T-helper 1 cell treated with Interleukin-12 subunit alpha and Interleukin-12 subunit beta and Interleukin-4 antibody, amounts not matched to agents 30 ng/mL and 1 ng/mL, for 36 hours (primary cell): ENCODE measurements at regions not wholly inside any gene's neighbourhood (a gene's known extent, or its start where the extent isn't known, plus 50 kb on each side); places are given as distances from the start of the nearest gene placed in this dataset.
"Not testable (repeated sequence)": the region's sequence is repeated elsewhere in the genome, so short reads cannot be mapped to it uniquely, and the experiment has no call there.

Experiments
- intact Hi-C: fragments of 100-400 bp; cut with micrococcal nuclease; formaldehyde crosslinking; loops from one replicate; pipeline ENCODE4 v1.15.1; 2024

- intact Hi-C loops, result no loop called here
Measured at GRCh38 chr16:47865337-47865855, 290.4 kb downstream of the ABCC12 start.

DNA sequence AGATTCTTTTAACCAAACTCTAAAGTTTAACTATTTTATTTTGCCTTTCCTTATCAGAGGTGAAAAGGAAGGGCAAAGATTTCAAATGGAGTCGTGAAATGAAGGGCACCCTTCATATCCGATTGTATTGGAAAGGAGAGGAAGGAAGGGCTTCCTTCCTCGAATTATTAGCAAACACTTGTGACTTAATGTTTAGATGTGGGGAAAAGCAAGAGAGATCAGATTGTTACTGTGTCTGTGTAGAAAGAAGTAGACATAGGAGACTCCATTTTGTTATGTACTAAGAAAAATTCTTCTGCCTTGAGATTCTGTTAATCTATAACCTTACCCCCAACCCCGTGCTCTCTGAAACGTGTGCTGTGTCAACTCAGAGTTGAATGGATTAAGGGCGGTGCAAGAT lies 291.5 kb downstream of the ABCC12 start:
- intact Hi-C loops, result not testable (repeated sequence)

DNA sequence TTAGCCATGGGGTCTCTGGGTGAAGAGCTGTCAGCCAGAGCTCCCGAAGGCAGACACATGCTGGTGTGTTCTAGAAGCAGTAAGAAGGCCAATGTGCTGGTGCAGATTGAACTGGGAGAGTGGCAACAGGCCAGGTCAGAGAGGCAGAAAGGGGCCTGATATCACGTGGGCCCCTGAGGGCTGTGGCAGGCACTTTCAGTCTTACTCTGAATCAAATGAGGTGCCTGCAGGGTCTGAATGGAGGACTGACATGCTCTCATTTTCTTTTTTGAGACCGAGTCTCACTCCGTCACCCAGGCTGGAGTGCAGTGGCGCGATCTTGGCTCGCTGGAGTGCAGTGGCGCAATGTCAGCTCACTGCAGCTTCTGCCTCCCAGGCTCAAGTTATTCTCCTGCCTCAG lies 293.8 kb downstream of the ABCC12 start:
- intact Hi-C loops, result no loop called here

GRCh38 chr16:47858333-47858982 lies 297.3 kb downstream of the ABCC12 start:
- intact Hi-C loops, result no loop called here

DNA sequence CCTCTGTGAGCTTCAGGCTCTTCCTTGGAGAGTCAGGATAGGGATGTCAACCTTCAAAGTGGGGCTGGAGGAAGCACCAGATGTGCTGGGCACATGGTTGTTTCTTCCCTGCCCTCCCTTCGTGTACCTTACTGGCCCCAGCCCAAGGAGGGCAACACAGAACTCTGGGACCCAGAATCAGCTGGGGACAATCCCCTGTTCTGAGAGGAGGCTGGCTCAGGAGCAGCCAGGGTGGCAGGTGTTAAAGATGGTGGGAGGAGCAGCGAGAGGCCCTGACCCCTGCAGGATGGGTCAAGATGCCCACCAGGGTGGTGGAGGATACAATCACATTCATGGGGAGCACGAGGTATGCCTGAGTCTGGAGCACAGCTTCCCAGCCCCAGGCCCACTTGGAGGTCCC lies 300.4 kb downstream of the ABCC12 start:
- intact Hi-C loops, result no loop called here

GRCh38 chr16:47854737-47855136 lies 301.1 kb downstream of the ABCC12 start:
- intact Hi-C loops, result no loop called here

DNA sequence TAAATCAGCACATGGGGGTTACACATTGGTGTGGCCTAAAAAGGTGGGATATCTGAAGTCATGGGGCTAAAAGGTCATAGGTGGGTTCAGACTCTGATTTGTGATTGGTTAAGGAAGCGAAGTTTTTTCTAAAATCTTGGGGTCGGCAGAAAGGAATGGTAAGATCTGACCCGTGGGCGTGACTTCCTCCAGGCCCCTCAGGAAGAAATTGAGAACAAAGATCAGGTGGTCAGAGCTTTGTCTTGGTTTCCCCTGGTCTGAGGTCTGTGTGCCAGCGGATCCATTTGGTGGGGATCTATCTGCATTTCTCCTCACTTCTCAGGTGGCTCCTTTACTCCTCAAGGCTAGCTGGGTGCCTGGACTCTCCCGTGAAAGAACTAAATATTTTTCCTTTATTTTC lies 302.8 kb downstream of the ABCC12 start:
- intact Hi-C loops, result no loop called here

GRCh38 chr16:47851146-47851545 lies 304.6 kb downstream of the ABCC12 start:
- intact Hi-C loops, result no loop called here

- intact Hi-C loops, result no loop called here
Measured at GRCh38 chr16:47849736-47850135, 306.1 kb downstream of the ABCC12 start.

GRCh38 chr16:47848421-47849109 lies 307.2 kb downstream of the ABCC12 start:
- intact Hi-C loops, result no loop called here

DNA sequence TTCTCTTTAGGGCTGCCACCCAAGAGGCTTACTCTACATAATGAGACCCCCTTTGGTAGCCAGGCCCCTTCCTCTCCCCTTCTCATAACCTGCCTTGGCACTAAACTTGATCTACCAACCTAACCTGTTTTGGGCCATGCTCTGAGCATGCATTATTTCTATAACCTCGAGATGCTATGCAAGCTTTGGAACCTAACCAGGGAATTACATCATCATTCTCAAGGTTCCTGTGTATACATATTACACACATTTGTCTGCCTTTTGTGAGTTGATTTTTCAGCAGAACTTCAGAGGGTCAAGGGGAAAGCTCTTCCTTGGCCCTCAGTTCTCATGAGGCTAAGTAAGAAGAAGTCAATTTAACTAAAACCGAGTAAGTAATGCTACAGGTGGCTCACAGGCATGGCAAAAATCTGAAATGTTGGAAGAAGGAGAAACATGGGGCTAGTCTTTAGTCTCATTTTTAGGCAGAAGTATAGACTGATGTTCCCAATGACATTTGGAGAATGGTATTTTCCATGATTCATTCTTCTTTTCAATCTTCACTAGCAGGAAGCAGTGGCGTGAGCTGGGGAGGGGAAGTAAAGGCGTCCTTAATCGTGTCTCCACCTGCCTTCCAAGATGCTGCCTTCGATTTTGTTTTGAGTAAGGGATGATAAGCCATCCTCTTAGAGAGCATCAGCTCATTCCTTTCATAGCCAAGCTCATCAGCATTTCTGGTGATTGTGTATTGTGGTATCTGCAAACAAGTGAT lies 308.4 kb downstream of the ABCC12 start:
- intact Hi-C loops, result no loop called here

- intact Hi-C loops, result no loop called here
Measured at GRCh38 chr16:47834485-47835024, 321.2 kb downstream of the ABCC12 start.

DNA sequence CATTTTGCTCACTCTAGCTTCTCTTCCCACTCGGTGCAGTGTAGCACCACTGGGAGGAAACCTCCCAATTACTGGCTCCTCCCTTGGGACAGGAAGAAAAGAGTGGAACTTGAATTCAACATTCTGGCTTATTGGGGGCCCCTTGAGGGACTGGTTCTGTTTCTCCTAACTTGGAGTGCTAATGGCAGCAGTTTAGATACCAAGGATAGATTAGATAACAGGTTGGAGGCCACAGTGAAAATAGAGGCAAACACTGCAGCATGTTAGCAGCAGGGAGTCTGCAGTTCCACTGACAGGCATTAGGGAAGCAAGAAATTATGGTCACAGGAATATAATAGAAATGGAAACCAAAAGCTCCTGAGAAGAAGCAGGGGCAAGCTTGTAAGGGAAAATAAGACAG lies 322.0 kb downstream of the ABCC12 start:
- intact Hi-C loops, result no loop called here

GRCh38 chr16:47829850-47830600 lies 325.8 kb downstream of the ABCC12 start:
- intact Hi-C loops, result no loop called here

DNA sequence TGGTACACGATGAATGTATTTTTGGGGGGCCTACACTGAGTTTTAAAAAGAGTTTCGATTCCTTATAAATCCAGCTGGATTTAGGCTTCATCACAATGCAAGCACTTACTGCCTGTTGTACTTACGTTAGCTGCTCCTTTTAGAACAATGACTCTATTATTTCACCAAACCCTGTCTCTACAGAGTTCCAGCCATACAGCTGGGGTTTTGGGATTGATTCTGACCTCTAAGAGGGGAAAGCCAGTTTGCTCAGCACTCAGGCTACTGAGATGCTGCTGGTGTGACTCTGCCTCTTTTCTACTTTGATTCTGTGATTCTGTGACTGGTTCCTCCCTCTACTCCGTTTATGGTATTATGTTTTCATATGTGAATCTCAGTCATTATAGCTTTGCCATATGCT lies 329.7 kb downstream of the ABCC12 start:
- intact Hi-C loops, result no loop called here

DNA sequence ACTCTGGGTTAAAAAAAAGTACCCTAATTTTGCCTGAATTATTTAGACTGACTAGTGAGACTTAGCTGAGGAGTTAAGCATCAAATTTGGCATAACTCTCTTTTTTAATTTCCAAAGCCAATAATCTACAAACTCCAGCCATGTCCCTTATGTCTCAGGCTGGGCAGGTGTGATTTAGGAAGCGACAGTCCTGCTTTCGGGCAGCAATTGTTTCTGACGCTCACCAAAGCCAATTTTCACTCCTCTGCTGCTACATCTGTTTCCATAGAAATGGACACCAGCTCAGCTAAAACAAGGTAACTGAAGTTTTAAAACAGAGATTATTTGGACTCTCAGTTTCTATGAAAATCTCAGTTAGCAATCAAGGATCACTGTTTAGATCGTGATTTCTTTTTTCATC lies 338.7 kb downstream of the ABCC12 start:
- intact Hi-C loops, result no loop called here

- intact Hi-C loops, result no loop called here
Measured at GRCh38 chr16:47816511-47816910, 339.3 kb downstream of the ABCC12 start.

- intact Hi-C loops, result no loop called here
Measured at GRCh38 chr16:47815655-47816054, 340.1 kb downstream of the ABCC12 start.

DNA sequence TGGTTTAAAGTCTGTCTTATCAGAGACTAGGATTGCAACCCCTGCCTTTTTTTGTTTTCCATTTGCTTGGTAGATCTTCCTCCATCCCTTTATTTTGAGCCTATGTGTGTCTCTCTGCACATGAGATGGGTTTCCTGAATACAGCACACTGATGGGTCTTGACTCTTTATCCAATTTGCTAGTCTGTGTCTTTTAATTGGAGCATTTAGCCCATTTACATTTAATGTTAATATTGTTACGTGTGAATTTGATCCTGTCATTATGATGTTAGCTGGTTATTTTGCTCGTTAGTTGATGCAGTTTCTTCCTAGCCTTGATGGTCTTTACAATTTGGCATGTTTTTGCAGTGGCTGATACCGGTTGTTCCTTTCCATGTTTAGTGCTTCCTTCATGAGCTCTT lies 344.0 kb downstream of the ABCC12 start:
- intact Hi-C loops, result not testable (repeated sequence)

GRCh38 chr16:47806309-47806847 lies 345.2 kb downstream of the PHKB start:
- intact Hi-C loops, result no loop called here

DNA sequence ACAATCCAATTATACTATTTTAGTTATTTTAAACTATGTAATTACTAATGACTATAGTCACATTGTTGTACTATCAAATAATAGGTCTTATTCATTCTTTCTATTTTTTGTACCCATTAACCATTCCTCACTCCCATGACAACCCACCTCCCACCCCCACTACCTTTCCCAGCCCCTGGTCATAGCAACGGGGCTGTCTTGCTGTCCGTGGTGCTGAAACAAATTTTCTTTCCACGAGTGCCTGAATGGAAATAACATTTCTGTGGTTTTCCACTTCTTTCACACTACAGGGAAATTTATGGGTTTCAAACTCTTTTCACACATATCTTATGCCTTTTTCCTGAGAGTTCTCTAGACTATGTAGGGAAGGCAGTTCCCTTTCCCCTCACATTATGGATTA lies 326.6 kb downstream of the PHKB start:
- intact Hi-C loops, result no loop called here
